GM19023 (cell line): ENCODE measurements at regions not wholly inside any gene's neighbourhood (a gene's known extent, or its start where the extent isn't known, plus 50 kb on each side); places are given as distances from the start of the nearest gene placed in this dataset.

Experiments
- ATAC-seq: cut with Tn5 transposase; IDR thresholded peaks from one replicate; pipeline ENCODE4 v1.9.1; 2021; ENCODE audit warnings: mild to moderate bottlenecking, moderate library complexity; ENCODE audit not compliant: unreplicated experiment

DNA sequence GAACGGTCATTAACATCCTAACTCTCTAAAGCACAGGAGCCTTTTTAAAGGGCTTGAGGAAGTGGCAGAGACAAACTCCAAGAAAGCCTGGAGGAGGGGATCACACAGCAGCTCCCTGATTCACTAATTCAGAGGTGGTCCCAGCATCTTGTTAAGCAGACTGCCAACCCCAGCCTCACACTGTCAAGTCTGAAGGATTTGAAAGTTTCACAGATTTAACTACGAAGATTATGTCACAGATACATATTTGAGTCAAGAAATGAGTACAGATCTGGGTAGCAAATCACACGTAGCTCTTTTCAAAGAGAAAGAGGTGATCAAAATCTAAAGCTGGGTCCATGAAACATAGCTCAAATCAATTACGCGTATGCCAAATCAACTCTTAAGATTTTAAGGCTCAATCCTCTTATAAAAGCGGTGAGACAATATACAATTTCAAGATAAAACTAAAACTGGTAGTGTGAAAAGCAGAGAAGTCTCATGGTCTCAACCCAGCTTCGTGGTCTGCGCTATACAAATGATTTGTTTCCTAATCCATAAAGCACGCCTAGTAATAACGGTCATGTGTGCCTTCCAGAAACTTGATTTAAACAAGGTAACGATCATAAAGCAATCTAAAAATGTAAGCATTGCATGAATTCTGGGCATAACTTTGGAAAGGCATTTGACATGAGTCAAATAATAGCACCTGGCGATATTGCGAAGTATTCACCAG lies 229.9 kb upstream of the MKLN1 start:
- ATAC-seq: no peak

DNA sequence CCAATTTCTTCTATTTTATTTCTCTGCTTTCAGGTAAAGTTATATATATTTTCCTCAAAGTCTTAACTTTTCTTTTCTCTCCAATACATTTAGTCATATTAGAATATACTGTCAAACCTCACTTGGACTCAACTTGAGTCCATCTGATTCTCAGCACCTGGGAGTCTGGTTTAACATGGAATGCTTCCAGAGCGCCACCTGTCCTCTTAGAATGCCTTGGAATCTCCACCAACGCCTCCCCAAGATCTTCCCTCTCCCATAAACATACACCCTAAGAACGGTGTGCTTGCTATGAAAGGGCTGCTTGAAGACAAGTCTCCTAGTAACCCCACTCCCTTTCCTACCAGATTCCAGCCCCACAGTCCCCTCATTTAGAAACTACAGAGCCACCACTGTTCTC lies 229.1 kb upstream of the MKLN1 start:
- ATAC-seq: no peak

DNA sequence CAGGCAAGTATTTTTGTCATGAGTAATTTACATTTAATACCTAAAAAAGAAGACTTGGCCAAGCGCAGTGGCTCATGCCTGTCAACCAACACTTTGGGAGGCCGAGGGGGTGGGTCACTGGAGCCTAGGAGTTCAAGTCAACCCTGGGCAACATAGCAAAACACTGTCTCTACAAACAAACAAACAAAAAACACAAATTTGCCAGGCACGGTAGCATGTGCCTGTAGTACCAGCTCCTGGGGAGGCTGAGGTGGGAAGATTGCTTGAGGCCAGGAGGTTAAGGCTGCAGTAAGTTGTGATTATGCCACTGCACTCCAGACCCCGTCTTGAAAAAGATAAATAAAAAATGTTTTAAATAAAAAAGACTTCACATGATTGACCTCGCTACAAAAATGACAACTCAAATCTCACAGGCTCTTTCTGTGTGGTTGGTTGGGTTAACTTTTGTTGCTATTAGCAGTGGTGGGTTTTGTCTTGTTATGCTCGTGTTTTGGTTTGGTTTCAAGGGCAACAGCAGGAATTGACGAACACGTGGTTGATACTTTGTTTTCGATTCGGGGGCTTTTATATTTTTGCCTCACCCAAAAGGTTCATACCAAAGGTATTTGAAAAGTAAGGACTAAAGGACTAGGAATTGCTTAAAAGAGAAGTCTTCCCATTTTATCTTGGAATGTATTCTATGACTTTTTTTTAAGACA lies 227.2 kb upstream of the MKLN1 start:
- no peak for ATAC-seq

GRCh38 chr7:131103997-131104396 lies 223.7 kb upstream of the MKLN1 start:
- no peak for ATAC-seq

DNA sequence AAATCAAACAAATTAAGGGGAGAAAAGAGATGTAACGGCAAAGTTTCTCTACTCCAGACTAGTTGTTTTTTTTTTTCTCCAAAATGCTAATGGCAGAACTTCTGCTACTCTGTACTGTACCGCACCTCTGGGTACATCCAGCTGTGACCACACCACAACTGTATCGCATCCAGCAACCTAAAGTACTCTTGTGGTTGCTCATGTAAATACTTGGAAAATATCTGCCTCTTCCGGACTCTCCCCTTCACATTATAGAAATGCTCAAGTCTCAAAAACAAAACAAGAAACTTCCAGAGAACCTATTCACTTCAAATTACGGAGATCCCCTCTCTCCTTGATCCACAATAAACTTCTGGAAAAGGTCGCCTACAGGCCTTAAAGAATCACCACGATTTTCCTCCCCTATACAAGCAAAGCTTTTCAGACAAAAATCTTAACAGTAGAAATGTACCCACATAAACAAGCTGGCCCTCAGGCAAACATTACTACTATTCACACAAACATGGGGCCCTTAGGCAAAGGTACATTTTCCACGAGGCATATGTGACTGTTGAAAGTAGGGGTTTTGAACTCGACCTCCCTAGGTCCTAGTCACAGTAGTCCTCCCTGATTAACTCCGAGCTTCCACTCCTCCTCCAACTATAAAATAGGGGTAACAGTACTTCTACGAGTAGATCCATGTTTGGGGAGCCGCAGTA lies 222.9 kb upstream of the MKLN1 start:
- ATAC-seq: no peak

GRCh38 chr7:131105294-131105798 lies 222.3 kb upstream of the MKLN1 start:
- ATAC-seq: peak; percentile 0

DNA sequence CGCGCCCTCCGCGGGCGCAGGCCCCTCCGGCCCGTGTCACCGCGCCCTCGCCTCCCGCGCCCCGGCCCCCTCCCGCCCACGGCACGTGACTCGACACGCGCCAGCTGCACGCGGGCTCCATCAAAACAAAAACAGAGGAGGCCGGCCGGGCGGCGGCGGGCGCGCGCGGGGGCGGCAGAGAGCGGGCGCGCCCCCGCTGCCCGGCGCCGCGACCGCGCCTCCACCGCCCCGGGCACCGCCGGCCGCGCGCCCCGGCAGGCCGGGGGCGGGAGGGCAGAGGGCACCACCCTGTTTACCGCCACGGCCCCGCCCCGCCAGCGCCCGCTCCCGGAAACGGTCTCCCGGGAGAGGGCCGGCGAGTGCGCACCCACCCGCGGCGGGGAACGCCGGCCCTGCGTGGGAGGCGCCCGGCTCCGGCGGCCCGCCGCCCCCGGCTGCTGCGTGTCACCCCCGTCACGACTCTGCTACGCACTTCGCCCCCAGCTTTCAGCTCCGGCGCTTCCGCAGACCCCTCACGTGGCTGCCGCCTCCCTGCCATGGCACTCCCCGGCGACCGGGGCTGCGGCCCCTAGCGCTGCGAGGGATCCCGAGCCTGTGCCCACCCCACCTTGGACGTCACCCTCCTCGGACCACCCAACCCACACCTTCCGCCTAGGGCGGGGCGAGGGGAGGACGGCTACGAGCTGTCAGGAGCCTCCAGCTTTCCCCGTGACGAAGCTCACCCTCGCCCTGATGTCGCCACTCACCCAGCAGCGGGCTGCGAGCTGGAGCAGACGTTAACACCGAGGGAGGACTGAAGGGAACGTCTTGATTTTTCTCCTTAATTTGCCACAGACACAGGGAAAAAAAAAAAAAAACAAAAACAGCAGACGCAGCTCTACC lies 221.6 kb upstream of the MKLN1 start:
- peak; percentile 36 for ATAC-seq

GRCh38 chr7:131106681-131107336 lies 220.9 kb upstream of the MKLN1 start:
- no peak for ATAC-seq

DNA sequence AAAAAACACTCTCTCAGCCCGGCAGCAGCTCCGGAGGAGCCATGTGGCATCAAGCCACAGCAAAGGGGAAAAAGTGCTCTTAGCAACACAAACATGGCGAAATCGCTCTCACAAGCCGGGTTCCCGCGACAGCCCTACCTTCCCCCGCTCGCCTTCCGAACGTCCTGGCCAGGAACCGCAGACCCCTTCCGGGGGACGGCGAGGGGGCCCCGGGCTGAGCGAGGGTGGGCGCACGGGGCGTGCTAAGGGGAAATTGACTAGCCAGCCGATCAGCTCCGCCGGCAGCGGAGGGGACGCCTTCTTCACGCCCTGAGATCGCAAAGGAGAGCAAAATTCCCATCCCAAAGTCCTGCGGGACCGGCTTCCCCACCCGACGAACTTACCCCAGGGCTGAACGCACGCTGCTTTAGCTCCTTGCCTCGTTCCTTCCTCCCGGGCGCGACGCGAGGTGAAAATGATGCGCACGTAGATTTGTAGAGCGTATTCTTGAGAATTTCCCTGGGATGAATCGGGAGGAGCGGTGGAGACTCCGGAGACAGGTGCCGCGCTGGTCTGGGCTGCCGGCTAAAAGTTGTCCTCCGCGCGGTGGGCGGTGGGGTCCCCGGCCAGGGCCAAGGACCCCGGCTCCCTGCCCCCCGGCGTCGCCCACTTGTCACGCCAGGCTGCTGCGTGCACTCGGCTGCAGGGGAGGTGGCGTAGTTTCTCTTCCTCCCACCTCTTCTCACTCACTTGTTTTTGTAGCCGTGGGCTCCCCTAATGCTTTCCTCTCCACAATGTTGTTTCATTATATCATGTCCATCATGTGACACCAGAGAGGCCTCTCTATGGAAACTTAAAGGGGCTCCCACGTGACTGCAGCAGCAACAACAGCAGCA lies 220.1 kb upstream of the MKLN1 start:
- ATAC-seq: peak; percentile 42

GRCh38 chr7:131108212-131108940 lies 219.3 kb upstream of the MKLN1 start:
- ATAC-seq: no peak

GRCh38 chr7:131109011-131109758 lies 218.5 kb upstream of the MKLN1 start:
- ATAC-seq: no peak

GRCh38 chr7:131109759-131110296 lies 217.8 kb upstream of the MKLN1 start:
- ATAC-seq: peak; percentile 27

GRCh38 chr7:131110297-131111080 lies 217.2 kb upstream of the MKLN1 start:
- no peak for ATAC-seq

GRCh38 chr7:131111081-131111576 lies 216.5 kb upstream of the MKLN1 start:
- no peak for ATAC-seq

- ATAC-seq: no peak
Observed at GRCh38 chr7:131111792-131112191, 215.9 kb upstream of the MKLN1 start.

DNA sequence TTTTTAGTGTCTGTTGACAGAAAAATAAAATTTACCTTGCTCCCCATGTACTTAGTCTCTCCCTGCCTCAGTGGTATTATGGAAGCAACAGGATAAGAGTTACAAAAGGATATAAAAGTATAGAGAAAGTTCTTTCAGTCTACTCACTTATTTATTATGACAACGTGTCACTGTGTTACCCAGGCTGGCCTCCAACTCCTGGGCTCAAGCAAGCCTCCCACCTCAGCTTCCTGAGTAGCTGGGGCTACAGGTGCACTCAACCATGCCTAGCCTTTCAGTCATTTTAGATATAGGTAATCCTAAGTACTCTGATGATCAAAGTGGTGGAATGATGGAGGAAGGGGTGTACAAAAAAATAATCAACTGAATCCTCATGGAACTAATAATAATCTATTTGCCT lies 215.2 kb upstream of the MKLN1 start:
- no peak for ATAC-seq

DNA sequence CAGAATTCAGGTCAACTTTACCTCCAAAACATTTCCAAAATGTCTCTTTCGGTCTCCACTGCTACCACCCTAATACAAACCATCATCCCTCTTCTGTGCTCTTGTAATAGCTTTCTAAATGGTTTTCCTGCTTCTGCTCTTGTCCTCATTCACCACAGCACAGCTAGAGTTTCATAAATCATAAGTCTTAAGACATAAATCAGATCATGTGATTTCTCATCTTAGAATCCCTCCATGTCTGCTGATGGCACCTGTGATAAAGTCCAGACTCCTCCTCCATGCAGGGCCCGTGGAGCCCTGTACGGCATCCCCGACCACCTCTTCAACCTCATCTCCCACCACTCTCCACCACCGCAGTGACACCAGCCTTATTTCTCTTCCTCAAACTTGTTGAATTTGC lies 212.3 kb upstream of the MKLN1 start:
- ATAC-seq: no peak
